NCI-H82 (cell line): ENCODE measurements at regions not wholly inside any gene's neighbourhood (a gene's known extent, or its start where the extent isn't known, plus 50 kb on each side); places are given as distances from the start of the nearest gene placed in this dataset.
A peak's percentile ranks its signal among the peaks of the same experiment; 100 is the strongest.

Source experiments
- DNase-seq: peaks from one replicate; lab custom pipeline; 2025; lab: John Stamatoyannopoulos, UW

DNA sequence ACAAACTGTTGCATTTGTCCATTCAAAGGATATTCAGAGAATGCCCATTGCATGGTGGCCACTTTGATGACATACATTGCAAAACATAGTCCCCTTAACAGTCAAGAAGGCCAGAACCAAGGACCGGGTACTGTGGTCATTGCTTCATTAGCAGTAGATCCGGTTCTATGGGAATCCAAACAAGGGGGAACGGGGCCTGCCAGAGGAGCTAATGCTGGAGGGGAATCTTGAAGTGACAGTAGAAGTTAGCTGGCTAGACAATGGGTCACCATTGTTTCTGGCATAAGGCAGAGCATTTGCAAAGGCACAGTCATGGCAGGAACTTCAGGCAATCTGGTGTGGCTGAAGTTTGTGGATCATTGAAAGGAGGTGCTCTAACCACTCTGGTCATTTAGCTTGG lies 279.7 kb downstream of the SS18 start:
- no peak for DNase-seq

DNA sequence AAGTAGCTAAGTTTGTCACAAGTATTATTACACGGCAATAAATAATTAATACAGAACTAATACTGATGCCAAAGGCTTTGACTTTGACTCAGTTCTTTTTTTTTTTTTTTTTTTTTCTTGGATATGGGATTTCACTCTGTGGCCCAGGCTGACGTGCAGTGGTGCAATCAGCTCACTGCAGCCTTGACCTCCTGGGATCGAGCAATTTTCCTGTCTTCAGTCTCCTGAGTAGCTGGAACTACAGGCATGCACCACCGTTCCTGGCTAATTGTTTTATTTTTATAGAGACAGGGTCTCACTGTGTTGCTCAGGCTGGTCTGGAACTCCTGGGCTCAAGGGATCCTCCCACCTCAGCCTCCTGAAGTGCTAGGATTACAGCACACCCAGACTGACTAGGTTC lies 284.5 kb downstream of the SS18 start:
- no peak for DNase-seq

DNA sequence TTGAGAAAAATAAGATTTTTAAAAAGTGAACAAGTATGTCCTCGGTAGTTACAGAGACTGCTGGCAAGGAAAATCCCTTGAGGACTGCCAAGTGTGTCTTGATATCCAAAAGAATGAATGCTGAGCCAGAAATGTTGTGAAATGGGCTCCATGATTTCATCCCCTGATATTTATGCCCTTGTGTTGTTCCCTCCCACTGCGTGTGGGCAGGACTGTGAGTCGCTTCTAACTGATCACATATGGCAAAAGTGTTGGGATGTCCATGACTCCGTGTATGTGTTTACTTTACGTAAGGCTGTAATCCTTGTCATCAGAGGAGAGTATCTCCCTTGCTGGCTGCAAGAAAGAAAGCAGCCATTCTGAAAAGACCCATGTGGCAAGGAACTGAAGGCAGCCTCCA lies 285.1 kb downstream of the SS18 start:
- no peak for DNase-seq

DNA sequence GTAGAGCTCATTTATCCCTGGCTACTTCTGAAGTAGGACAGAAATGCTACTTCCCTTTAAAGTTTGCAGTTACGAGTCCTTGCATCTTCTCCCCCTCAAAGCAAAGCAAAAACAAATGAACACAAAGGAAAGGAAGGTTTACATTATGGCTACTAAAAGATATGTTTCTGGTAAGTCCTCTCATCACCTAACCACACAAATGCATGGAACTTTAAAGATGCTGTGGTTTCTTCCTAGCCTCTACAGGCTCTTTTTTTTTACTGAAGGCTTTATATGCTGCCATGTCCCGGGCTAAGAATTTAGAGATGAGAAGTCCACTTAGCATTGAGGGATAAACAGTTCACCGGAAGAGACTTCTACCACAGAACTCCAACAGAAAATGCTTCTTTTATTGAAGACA lies 291.2 kb downstream of the SS18 start:
- no peak for DNase-seq

DNA sequence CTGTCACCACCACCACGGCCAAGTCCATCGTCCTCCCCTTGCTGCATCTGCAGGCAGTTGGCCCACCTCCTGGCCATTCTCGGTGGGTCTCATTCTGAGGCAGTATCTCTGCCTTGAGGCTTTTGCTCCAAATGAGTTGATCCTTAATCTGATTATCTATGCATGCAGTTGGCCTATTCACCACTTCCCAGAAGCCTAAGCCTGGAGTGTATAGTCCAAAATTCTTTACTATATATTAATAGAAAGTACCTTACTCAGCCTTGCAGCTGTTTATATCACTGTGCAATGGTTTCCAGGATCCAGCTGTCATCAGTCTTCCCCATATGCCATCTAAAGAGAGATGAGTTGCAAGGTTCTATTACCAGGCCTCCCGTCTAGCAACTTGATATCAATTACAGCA lies 292.4 kb downstream of the SS18 start:
- peak; percentile 73 for DNase-seq

DNA sequence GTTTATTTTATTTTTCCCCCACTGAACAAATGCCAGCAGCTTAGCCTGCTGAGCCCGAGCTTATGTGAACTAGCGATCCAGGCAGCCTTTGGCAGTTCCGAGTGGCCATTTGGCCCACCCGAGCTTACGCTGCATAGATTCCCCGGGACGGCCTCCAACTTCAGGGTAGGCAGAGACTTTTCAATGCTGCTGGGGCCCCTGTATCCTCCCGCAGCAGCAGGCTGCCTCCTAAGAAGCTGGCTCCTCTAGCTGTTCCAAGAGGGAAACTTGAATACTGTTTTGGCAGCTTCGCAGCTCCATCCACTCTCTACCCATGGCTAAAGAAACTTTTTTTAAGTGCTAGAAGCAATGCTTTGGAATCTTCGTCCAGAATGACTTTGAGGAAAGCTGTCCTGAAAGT lies 295.2 kb downstream of the SS18 start:
- no peak for DNase-seq

DNA sequence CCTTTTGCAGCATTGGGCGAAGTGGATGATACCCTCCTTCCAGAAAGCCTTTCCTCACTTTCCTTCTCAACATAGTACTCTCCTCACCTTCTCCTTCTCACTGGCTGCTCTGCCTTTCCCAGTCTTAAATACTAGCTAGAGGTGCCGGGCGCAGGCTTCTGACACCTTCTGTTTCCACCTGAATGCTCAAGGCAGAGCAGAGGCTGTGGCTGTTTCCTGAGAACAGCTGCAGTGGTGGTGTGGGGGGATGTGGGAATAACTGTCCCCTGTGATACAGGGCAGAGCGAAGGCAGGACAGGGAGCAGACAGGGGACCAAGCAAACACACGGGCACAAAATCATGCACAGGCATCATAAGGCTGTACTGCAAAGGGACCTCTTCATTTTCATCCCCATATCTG lies 303.1 kb downstream of the SS18 start:
- no peak for DNase-seq

DNA sequence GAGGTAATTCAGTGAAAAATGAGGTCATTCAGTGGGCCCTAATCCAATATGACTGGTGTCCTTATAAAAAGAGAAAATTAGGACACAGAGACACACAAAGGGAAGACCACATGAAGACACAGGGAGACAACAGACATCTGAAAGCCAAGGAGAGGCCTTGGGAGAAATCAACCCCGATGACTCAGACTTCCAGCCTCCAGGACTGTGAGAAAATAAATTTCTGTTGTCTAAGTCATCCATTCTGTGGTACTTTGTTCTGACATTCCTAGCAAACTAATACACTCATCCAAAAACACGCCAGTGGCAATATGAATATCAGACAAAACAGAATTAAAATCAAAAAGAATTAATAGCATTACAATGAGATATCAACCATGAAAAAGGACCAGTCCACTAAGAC lies 303.7 kb downstream of the SS18 start:
- DNase-seq: no peak

DNA sequence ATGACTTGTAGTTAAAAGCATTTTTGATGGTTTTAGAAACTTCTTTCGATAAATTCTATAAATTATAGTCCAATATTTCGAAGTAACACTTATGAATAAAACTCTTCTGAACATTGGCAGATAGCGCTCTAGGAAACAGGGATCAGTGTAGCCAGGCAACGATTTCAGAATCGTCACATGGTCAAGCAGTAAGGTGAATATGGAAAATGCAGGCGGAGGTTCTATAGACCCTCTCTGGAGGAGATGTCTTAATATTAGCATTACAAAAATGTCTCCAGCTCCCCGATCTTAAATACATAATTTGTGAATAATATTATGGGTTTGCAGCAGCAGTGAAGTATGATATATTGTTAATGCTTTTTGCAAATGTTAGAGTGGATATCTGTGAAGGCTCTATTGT lies 310.3 kb downstream of the SS18 start:
- DNase-seq: no peak

DNA sequence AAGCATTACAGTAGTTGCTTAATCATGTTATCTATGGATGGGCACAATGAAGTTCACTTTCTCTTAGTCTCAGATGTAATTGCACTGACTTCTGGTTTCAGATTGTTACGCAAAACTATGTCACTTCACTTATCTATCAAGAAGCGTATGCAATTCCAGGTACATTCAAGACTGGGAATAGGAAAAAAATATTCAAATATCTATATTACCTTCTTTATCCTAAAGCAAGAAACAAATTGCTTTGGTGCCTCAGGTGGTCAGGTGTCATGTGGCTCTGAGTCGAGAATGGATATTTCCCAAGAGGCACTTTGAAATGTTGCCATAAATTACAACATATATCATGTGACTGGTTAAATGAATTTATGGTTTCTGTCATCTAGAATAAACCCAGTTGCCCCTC lies 318.6 kb downstream of the SS18 start:
- DNase-seq: no peak

DNA sequence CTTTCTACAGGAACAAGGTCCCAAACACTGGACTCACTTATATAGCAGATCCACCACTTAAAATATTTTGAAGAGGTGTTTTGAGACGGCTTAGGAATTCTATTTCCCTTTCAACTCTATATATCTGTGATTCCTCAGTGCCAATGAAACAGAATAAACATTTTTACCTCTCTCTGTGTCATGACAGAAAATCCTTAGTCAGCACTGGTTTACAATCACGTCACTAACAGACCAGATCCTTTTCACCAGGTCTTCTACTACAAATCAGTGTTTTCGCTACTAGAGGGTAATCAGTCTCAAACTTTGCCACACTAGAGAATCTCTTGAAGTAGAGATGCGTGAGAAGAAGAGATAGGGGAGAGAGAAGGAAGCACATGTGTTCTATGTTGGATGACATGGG lies 325.6 kb downstream of the SS18 start:
- no peak for DNase-seq

DNA sequence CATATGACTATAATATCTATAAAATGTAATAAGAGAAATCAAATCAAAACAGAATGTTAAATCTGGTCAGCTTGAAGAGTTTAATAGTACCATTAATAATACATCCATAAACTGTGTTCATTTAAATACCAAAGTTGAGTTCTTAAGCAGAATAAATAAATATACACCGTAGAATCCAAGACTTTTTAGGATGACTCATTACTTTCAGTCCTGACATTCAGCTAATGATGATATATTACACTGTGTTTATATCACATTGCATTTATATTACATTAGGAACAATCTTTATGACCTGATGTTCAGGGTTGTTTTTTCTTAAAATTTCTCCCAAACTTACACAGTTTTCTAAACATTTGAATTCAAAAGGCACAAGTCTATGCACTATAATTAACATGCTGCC lies 331.3 kb downstream of the SS18 start:
- DNase-seq: no peak

DNA sequence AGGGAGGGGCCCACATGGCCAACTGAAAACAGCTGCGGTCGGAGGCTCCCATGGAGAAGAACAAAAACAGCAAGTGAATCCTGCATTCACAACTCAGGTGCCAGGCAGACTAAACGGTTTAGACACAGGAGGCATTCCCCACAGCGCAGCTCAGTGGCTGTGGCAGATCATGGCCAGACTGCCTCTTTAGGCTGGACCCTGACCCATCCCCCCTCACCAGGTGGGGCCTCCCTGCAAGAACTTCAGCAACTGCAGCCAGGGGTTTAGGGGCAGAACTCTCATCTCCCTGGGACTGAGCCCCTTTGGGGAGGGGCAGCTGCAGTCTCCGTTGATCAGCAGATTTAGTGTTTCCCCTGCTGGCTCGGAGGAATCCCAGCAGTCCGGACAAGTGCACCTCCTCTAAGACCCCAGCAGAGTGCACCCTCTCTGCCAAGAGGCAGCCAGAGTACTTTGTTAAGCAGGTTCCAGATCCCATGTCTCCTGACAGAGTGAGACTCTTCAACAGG lies 346.7 kb downstream of the SS18 start:
- peak; percentile 84 for DNase-seq

DNA sequence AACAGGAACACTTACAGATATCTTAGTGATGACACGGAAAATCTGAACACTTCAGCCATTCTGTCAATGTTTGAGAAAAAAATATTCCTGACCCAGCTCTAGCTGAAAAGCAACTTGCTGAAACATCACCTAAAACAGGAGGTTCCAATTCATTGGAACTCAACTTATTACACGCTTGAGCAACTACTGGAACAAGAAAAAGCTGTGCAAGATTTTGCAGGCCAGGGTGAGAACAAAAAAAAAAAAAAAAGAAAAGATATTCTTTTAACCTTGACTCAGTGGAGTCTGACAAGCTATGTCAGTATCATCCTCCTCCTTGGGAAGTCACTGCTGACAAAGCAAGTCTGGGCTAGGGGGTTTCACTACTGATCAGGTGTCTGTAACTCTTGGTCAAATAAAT lies 351.0 kb downstream of the SS18 start:
- DNase-seq: no peak

DNA sequence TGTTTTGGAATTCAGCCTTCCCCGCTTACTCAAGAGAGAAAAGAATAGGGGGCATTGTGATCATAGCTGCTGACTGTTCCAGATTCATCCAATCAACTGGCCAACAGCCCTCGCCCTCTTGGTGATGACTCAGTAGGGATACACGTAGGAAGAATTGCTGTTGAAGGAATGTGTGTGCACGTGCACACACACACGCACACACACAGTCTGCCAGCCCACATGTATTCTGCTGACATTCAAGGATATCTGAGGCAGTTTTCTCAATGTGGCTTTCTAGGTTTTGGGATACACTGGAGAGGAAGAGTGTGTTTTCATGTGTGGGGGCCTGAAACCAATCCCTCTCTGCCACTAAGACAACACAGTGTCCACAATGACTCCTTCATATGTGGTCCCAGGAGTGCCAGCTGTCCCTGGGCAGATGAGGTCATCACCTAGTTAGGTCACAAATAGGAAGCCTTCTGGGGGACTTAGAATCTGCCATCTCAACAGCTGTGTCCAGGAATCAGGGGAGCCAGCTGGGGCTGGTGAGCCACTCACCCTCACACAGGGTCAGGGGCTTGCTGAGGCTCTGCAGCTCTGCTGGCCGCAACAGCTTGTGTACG lies 352.6 kb downstream of the SS18 start:
- peak; percentile 62 for DNase-seq

DNA sequence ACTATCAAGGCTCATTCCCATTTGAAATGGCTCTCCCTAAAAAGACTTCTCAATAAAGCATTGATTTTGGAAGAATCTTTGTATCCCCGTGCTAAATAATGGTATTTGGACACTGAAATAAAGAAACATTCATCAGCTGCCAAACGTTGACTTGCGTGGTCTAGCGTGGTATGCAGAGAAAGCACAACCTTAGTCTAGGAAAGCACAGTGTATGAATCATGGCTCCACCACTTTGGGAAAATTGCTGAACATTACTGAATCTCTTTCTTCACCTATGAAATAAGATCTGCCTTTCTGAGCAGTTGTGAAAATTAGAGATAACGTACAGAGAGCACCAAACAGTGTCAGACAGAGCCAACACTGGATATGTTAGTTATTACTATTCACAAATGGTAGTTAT lies 353.9 kb downstream of the SS18 start:
- DNase-seq: no peak

DNA sequence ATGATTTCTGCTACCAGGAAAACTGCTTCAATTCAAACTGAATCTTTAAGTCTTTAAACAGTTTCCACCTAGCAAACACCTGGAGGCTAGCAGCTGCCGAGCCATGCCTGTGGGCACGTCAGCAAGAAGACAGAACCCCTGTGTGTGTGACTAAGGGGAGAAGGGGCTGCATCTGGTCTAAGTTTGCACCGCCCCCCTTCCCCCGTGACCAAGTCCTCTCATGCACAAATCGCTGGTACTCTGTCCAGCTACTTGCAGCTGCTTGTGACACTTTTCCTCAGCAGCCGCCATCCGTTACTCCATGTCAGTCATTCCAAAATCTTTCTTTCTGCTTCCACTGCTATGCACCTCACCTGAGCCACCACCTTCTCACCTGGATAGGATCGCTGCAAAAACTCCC lies 355.0 kb downstream of the SS18 start:
- DNase-seq: no peak

DNA sequence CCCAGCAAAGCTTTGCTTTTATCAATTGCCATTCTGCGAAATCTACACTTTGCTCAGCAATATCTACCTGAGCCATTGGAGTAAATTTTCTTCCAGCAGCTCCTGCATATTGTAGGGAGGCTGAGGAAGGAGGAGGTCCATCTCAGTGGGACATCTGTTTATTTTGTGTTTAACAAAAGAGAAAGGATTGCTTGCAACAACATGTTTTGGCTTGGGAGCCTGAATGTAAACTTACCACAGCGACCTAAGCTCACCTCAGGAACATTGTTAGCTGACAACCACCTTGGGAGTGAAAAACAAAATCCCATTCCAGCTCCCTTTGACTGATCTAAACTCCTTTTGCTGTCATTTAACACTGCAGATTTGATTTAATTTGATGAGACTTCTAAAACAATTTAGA lies 356.1 kb downstream of the SS18 start:
- peak; percentile 12 for DNase-seq

DNA sequence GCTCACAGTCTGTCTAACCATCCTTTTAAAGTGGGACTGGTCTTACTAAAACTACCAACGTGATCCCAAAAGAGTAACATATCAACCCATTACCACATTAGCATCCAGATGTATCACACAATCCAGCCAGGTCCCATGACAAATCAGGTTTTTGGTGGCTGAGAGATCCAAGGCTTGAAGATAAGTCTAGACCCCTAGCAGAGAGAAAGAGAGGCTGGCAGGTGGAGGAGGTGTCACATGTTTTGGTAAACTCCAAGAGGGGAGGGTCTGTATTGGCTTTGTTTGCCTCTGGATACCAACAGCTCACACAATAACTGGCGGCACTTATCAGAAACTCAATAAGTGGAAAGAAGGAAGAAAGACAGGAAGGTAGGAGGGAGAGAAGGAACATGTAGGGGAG lies 357.6 kb downstream of the SS18 start:
- no peak for DNase-seq

DNA sequence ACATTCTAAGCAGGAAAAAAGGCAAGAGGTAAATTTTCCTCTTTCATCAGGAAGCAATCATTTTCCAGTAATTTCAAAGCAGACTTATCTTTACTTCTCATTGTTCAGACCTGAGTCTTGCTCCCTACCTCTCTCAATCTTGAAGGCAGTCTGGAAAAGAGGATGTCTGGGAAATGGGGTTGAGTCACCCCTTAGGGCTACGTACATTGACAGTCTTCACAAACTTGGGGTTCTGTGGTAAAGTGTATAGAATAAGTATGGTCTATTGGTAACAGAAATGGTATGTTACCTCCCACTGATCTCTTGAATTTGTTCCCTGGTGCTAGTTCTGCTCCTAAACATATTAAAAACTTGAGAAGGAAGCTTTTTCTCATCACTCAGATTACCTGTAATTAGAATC lies 361.3 kb downstream of the SS18 start:
- DNase-seq: no peak

DNA sequence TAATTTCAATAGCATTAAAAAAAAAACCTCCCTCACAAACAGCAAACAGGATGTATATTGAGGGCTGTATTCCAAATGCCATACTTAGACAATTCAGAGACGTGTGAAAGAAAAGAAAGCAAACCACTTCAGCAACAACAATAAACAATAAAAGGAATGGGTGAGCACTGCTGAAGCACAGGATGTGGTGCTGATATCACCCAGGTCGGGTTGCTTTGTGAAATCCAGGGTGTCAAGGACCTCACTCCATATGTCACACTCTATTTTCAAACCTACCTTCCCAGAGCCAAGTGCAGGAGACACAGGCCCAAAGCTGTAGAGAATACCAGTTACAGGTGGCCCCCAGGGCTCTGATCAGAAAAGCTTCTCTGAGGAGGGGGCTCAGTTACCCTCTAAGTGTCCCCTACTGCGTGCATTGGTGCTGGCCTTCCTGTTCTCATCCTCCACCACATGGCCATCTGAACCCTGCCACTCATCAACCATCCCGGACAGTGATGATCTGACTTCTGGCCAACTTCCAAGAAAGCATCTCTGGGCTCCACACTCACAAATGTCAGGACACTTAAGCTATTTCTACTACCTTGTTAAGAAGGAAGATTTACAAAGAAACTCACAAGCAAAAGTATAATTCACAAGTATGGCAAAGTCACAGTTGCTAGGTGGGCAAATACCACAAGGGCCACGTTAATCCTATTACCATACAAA lies 363.0 kb downstream of the SS18 start:
- peak; percentile 65 for DNase-seq

DNA sequence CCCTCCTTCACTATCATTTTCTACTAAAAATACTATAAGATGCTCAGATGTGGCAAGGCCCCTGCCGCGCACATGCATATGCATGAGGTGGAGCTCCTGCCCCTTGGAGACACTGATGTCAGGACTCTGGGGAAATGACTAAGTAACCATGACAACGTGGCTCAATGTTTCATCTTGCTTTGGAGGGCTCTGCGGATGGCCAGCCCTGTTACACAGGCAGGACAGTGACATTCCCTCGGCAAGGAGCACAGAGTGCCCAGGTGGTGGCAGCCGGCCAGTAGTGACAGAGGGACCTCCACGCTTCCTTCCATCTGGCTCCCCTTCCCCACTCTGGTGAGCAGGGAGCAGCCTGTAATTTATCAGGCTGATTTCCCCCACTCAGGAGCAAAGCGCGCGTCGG lies 364.1 kb downstream of the SS18 start:
- DNase-seq: peak; percentile 56

DNA sequence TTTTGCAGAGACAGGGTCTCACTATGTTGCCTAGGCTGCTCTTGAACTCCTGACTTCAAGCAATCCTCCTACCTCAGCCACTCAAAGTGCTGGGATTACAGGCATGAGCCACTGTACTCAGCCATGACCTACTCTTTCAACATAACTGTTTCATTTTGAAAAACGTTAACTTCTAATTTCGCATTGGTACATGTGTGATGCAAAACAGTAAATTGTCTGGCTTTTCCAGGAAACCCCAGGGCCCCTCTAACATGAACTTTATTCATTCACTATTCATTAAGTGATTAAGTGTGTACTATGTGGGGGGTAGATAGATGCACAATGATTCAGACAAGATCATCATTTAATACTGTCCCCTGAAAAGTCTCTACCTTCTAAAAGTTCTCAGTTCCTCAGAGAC lies 364.9 kb downstream of the SS18 start:
- DNase-seq: no peak

DNA sequence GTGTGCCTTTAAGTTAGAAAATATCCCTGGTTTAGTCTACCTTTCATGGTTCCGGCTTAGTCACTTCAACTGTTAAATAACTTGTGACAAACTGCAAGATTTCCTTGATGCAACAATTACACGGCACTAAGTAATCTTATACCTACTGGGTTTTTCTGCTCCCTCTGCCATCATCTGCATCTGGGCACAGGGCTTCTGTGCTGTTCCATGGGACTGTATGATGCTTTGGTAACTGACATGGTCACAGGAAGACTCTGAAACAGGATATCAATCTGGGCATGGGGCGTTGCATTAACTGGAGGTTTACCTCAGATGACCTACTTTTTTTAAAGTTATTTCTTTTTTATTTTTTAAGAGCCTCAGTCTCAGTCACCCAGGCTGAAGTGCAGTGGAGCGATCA lies 365.4 kb downstream of the SS18 start:
- DNase-seq: no peak
